Amniotic epithelial cell (primary cell): ENCODE measurements at regions not wholly inside any gene's neighbourhood (a gene's known extent, or its start where the extent isn't known, plus 50 kb on each side); places are given as distances from the start of the nearest gene placed in this dataset.
A peak's percentile ranks its signal among the peaks of the same experiment; 100 is the strongest.
"Not testable (repeated sequence)": the region's sequence is repeated elsewhere in the genome, so short reads cannot be mapped to it uniquely, and the experiment has no call there.

Experiments used
- DNase-seq: peaks from one replicate; pipeline ENCODE4 v3.0.0-alpha.2; 2010; ENCODE audit warnings: low read depth

GRCh38 chr7:45807832-45808231 is 65.0 kb downstream of the CCDC201 start:
- not testable (repeated sequence) for DNase-seq

GRCh38 chr7:45802214-45802613 is 70.7 kb downstream of the CCDC201 start:
- DNase-seq = not testable (repeated sequence)

- DNase-seq = peak; percentile 81
Measured at GRCh38 chr7:45797264-45797663, 75.6 kb downstream of the CCDC201 start.

GRCh38 chr7:45789641-45790040 is 83.2 kb downstream of the CCDC201 start:
- not testable (repeated sequence) for DNase-seq

- DNase-seq = not testable (repeated sequence)
Measured at GRCh38 chr7:45785724-45786123, 87.2 kb downstream of the CCDC201 start.

GRCh38 chr7:45784775-45785174 is 88.1 kb downstream of the CCDC201 start:
- not testable (repeated sequence) for DNase-seq
